BE2C (cell line): ENCODE measurements at regions not wholly inside any gene's neighbourhood (a gene's known extent, or its start where the extent isn't known, plus 50 kb on each side); places are given as distances from the start of the nearest gene placed in this dataset.
A peak's percentile ranks its signal among the peaks of the same experiment; 100 is the strongest.

Source experiments
- DNase-seq: peaks from one replicate; pipeline ENCODE4 v3.0.0-alpha.2; 2020
- H3K27me3 ChIP-seq: fragments of 250-450 bp; sonication (Bioruptor Pico); 2 replicates; pipeline ENCODE4 v1.5.1; 2020; ENCODE audit warnings: mild to moderate bottlenecking
- H3K36me3 ChIP-seq: fragments of 250-450 bp; sonication (Bioruptor Pico); 2 replicates; pipeline ENCODE4 v1.5.1; 2020; ENCODE audit warnings: mild to moderate bottlenecking
- H3K4me1 ChIP-seq: fragments of 250-450 bp; sonication (Bioruptor Pico); 2 replicates; pipeline ENCODE4 v1.5.1; 2020
- H3K4me3 ChIP-seq: 2 replicates; pipeline ENCODE4 v1.5.1; 2011; ENCODE audit warnings: low read depth, low read length
- H3K9me3 ChIP-seq: fragments of 250-450 bp; sonication (Bioruptor Pico); 2 replicates; pipeline ENCODE4 v1.5.1; 2020
- CTCF ChIP-seq: IDR thresholded peaks from 2 replicates; pipeline ENCODE4 v1.5.1; 2012; ENCODE audit warnings: mild to moderate bottlenecking, low read depth, low read length

- Histone ChIP-seq H3K4me1 (no peaks in the 10 kb centered on the region), H3K9me3 (no peaks in the 10 kb centered on the region), H3K4me3 (no peak overlapping the region), H3K27me3 (no peaks in the 10 kb centered on the region), H3K36me3 (no peaks in the 10 kb centered on the region)
- no peak for TF ChIP-seq CTCF
- DNase-seq: no peak
These were observed 116.1 kb upstream of the RAB12 start for GRCh38 chr18:8493141-8493540.

- no peaks in the 10 kb centered on the region for H3K4me1 ChIP-seq
- no peak overlapping the region for H3K4me3 ChIP-seq
- no peak for TF ChIP-seq CTCF
- H3K27me3 ChIP-seq: no peaks in the 10 kb centered on the region
- no peaks in the 10 kb centered on the region for H3K9me3 ChIP-seq
- no peak for DNase-seq
- H3K36me3 ChIP-seq: no peaks in the 10 kb centered on the region
These were observed 113.1 kb upstream of the RAB12 start for GRCh38 chr18:8496186-8496585.

GRCh38 chr18:8498905-8499304, 110.3 kb upstream of the RAB12 start:
- H3K4me3 ChIP-seq: no peak overlapping the region
- H3K36me3 ChIP-seq: no peaks in the 10 kb centered on the region
- TF ChIP-seq CTCF: no peak
- H3K9me3 ChIP-seq: no peaks in the 10 kb centered on the region
- no peaks in the 10 kb centered on the region for H3K4me1 ChIP-seq
- no peaks in the 10 kb centered on the region for H3K27me3 ChIP-seq
- DNase-seq: no peak

GRCh38 chr18:8499810-8500675, 109.2 kb upstream of the RAB12 start:
- H3K36me3 ChIP-seq: no peaks in the 10 kb centered on the region
- no peaks in the 10 kb centered on the region for H3K4me1 ChIP-seq
- no peak for DNase-seq
- H3K9me3 ChIP-seq: no peaks in the 10 kb centered on the region
- H3K27me3 ChIP-seq: no peaks in the 10 kb centered on the region
- no peak for TF ChIP-seq CTCF
- no peak overlapping the region for H3K4me3 ChIP-seq

- Histone ChIP-seq H3K36me3 (no peaks in the 10 kb centered on the region), H3K9me3 (no peaks in the 10 kb centered on the region), H3K4me1 (no peaks in the 10 kb centered on the region), H3K4me3 (no peak overlapping the region), H3K27me3 (no peaks in the 10 kb centered on the region)
- DNase-seq: peak; percentile 6
- TF ChIP-seq CTCF: no peak
These were observed 108.2 kb upstream of the RAB12 start for GRCh38 chr18:8501044-8501443.

GRCh38 chr18:8503248-8503647, 106.0 kb upstream of the RAB12 start:
- no peaks in the 10 kb centered on the region for H3K4me1 ChIP-seq
- DNase-seq: no peak
- H3K4me3 ChIP-seq: no peak overlapping the region
- no peak for TF ChIP-seq CTCF
- no peaks in the 10 kb centered on the region for H3K27me3 ChIP-seq
- no peaks in the 10 kb centered on the region for H3K36me3 ChIP-seq
- H3K9me3 ChIP-seq: no peaks in the 10 kb centered on the region
